Ishikawa (cell line): ENCODE measurements at regions not wholly inside any gene's neighbourhood (a gene's known extent, or its start where the extent isn't known, plus 50 kb on each side); places are given as distances from the start of the nearest gene placed in this dataset.

Source experiments
- CEBPB ChIP-seq: IDR thresholded peaks from 2 replicates; pipeline ENCODE4 v1.6.1; 2012
- CREB1 ChIP-seq: IDR thresholded peaks from 2 replicates; pipeline ENCODE4 v1.6.1; 2012; ENCODE audit warnings: low read depth
- EGR1 ChIP-seq: IDR thresholded peaks from 2 replicates; pipeline ENCODE4 v1.6.1; 2012
- EP300 ChIP-seq: IDR thresholded peaks from 2 replicates; pipeline ENCODE4 v1.6.1; 2012; ENCODE audit warnings: borderline replicate concordance
- FOXM1 ChIP-seq: IDR thresholded peaks from 2 replicates; pipeline ENCODE4 v1.6.1; 2012; ENCODE audit warnings: low read depth, borderline replicate concordance
- NFIC ChIP-seq: IDR thresholded peaks from 2 replicates; pipeline ENCODE4 v1.6.1; 2012
- RAD21 ChIP-seq: IDR thresholded peaks from 2 replicates; pipeline ENCODE4 v1.6.1; 2012; ENCODE audit warnings: low read depth
- TAF1 ChIP-seq: IDR thresholded peaks from 2 replicates; pipeline ENCODE4 v1.6.1; 2012; ENCODE audit warnings: low read depth, mild to moderate bottlenecking
- TCF12 ChIP-seq: IDR thresholded peaks from 2 replicates; pipeline ENCODE4 v1.6.1; 2012; ENCODE audit warnings: low read depth
- TEAD4 ChIP-seq: IDR thresholded peaks from 2 replicates; pipeline ENCODE4 v1.6.1; 2012
- YY1 ChIP-seq: IDR thresholded peaks from 2 replicates; pipeline ENCODE4 v1.6.1; 2012; ENCODE audit warnings: low read depth
- ZBTB7A ChIP-seq: IDR thresholded peaks from 2 replicates; pipeline ENCODE4 v1.6.1; 2012; ENCODE audit warnings: low read depth
- TF ChIP-seq, protein P1 (sequence below): IDR thresholded peaks from 2 replicates; pipeline ENCODE4 v1.6.1; 2012
- TF ChIP-seq, protein P2 (sequence below): IDR thresholded peaks from 2 replicates; pipeline ENCODE4 v1.6.1; 2012
- TF ChIP-seq, protein P3 (sequence below): IDR thresholded peaks from 2 replicates; pipeline ENCODE4 v1.6.1; 2012; ENCODE audit warnings: low read depth, mild to moderate bottlenecking

DNA sequence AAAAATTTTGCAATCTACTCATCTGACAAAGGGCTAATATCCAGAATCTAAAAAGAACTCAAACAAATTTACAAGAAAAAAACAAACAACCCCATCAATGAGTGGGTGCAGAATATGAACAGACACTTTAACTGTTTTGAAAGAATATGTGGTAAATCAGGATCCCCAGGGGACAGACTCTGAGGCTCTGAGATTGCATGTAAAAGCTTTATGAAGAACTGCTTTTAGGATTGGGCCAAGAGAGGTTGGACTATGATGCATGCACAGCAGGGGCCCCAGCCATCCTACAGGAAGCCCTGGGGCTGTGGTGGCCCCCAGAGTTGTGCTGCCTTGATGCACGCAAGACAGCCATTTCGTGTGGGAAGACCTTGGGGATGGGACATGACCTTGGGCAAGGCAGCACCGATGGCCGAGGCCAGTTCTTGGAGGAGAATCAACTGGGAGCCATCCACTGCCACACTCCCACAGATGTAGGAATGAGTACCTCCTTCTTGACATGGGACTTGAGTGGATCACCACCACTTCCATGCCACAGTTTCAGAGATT is 298.1 kb upstream of the THBS1 start:
- no peak for TF ChIP-seq CEBPB
- TF ChIP-seq, protein P1, sequence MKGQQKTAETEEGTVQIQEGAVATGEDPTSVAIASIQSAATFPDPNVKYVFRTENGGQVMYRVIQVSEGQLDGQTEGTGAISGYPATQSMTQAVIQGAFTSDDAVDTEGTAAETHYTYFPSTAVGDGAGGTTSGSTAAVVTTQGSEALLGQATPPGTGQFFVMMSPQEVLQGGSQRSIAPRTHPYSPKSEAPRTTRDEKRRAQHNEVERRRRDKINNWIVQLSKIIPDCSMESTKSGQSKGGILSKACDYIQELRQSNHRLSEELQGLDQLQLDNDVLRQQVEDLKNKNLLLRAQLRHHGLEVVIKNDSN, result no peak
- no peak for TF ChIP-seq TEAD4
- TF ChIP-seq RAD21, result no peak

DNA sequence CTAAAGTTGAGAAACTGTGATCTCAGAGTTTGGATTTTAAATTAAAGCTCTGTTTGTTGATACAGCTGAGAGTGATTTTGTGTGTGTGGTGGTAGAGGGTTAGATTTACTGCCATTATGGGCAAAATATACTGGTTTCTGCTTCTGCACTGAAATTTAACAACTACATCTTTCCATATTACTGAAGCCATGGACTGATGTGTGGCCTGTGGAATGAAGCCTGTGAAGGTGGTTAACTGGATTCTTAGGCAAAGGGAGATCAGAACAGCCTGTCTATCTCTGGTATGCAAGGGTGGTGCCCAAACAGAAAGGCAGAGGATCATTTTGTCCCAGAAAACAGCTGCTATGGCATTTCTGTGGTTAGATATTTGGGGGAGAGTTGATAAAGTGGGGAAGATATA is 297.3 kb upstream of the THBS1 start:
- TF ChIP-seq YY1 (no peak), FOXM1 (no peak), EP300 (no peak), TCF12 (no peak)
- TF ChIP-seq, protein P2, sequence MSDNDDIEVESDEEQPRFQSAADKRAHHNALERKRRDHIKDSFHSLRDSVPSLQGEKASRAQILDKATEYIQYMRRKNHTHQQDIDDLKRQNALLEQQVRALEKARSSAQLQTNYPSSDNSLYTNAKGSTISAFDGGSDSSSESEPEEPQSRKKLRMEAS, result no peak
- TF ChIP-seq, protein P3, sequence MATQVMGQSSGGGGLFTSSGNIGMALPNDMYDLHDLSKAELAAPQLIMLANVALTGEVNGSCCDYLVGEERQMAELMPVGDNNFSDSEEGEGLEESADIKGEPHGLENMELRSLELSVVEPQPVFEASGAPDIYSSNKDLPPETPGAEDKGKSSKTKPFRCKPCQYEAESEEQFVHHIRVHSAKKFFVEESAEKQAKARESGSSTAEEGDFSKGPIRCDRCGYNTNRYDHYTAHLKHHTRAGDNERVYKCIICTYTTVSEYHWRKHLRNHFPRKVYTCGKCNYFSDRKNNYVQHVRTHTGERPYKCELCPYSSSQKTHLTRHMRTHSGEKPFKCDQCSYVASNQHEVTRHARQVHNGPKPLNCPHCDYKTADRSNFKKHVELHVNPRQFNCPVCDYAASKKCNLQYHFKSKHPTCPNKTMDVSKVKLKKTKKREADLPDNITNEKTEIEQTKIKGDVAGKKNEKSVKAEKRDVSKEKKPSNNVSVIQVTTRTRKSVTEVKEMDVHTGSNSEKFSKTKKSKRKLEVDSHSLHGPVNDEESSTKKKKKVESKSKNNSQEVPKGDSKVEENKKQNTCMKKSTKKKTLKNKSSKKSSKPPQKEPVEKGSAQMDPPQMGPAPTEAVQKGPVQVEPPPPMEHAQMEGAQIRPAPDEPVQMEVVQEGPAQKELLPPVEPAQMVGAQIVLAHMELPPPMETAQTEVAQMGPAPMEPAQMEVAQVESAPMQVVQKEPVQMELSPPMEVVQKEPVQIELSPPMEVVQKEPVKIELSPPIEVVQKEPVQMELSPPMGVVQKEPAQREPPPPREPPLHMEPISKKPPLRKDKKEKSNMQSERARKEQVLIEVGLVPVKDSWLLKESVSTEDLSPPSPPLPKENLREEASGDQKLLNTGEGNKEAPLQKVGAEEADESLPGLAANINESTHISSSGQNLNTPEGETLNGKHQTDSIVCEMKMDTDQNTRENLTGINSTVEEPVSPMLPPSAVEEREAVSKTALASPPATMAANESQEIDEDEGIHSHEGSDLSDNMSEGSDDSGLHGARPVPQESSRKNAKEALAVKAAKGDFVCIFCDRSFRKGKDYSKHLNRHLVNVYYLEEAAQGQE, result no peak

DNA sequence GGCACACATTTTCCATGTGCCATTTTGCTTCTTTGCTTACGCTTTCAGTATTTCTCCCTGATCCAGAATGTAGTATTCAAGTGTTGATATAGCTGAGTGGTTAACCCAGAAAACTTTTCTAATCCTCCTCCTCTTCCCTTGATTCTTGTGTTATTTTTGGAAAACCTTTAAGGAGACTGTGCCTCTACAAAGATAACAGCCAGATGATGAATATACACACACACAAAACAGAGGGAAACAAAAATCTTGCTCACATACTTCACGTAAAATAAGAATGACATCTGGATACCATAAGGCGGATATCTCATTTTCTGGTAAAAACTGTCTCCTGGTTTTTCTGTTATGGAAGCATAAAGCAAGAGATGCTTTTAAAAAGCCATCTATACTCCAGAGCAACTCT is 295.8 kb upstream of the THBS1 start:
- TF ChIP-seq, protein P2, result no peak
- no peak for TF ChIP-seq TEAD4
- TF ChIP-seq FOXM1, result no peak
- TF ChIP-seq YY1, result no peak
- no peak for TF ChIP-seq TAF1
- no peak for TF ChIP-seq NFIC
- no peak for TF ChIP-seq ZBTB7A
- TF ChIP-seq TCF12, result no peak
- no peak for TF ChIP-seq EP300
- TF ChIP-seq CREB1, result no peak
- TF ChIP-seq EGR1, result no peak
- TF ChIP-seq, protein P3, result no peak
- TF ChIP-seq, protein P1, result no peak
- TF ChIP-seq RAD21, result no peak
- TF ChIP-seq CEBPB, result no peak

DNA sequence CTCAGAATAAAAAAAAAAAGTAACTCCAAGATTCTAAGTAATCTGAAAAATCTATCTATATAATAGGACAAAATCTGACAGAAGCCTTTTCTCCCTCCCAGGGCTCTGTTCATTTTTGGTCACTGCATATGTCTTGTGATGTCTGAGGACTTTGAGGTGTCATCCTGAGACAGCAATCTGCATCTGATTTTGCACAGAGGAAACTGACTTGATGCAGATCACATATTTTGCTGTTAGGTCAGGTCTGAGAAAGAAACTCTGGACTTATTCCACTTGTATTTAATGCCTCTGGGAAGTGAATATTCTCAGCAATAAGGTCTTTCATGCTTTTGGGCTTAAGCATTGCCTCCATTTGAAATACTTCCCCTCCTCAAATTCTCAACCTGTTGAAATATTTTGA is 295.2 kb upstream of the THBS1 start:
- TF ChIP-seq NFIC (no peak), TAF1 (no peak), CEBPB (no peak), FOXM1 (no peak), RAD21 (no peak), ZBTB7A (no peak), YY1 (no peak), EP300 (no peak), TEAD4 (no peak), TCF12 (no peak), EGR1 (no peak), CREB1 (no peak)
- TF ChIP-seq, protein P1, result no peak
- TF ChIP-seq, protein P3, result no peak
- TF ChIP-seq, protein P2, result no peak
